K562 (cell line): ENCODE measurements at regions not wholly inside any gene's neighbourhood (a gene's known extent, or its start where the extent isn't known, plus 50 kb on each side); places are given as distances from the start of the nearest gene placed in this dataset.

Experiments
- ATAC-seq: fragments of 200-7000 bp; cut with Tn5 transposase; 3 replicates; pipeline ENCODE4 v1.9.1; 2020; ENCODE audit warnings: moderate library complexity
- BruUV-seq: library from RNA; stranded (reverse); fragments of 400-500 nt; replicated peaks from 2 replicates; lab custom pipeline; 2021; lab: Mats Ljungman, UMichigan
- CTCF ChIA-PET: fragments of 300-600 bp; formaldehyde crosslinking; extraction: SDS; loops from one replicate; lab custom pipeline; 2021; ENCODE audit warnings: low intra/inter-chr PET ratio; lab: Yijun Ruan, JAX
- POLR2A ChIA-PET: fragments of 300-600, 350-650 bp; sonication (Branson Sonifier 250); formaldehyde crosslinking; extraction: SDS; loops from one replicate; lab custom pipeline; 2021; ENCODE audit warnings: antibody characterized with exemption, inconsistent platforms; lab: Yijun Ruan, JAX
- DNase-seq, 4 experiments: peaks; one replicate each; pipeline versions ENCODE4 v3.0.0 to v3.0.0-alpha.2; 2011 to 2018; ENCODE audit warnings: low spot score in 3 of 4, mixed read lengths in 3 of 4; ENCODE audit errors: extremely low read depth in 1 of 4
- FAIRE-seq: peaks from 2 replicates; lab custom pipeline; 2011; peaks lifted over from hg19 to GRCh38; lab: Jason Lieb, UNC
- H2AFZ ChIP-seq: 2 replicates; pipeline ENCODE4 v1.6.0; 2011; ENCODE audit warnings: low read depth, low read length, control low read depth, inconsistent platforms
- H3K27ac ChIP-seq: fragments of 200-600 bp; 3 replicates; pipeline ENCODE4 v1.8.0; 2011; ENCODE audit warnings: low read depth, mild to moderate bottlenecking, control low read depth, inconsistent platforms, low read length, moderate library complexity, mixed read lengths; ENCODE audit errors: extremely low read depth
- H3K27me3 ChIP-seq, 2 experiments: fragments of 300-600 bp in 1 of 2; 2 replicates in 1 of 2; 3 replicates in 1 of 2; pipeline versions ENCODE4 v1.6.0 to v1.8.0; 2011; ENCODE audit warnings: inconsistent platforms in 2 of 2, low read length in 2 of 2, mild to moderate bottlenecking in 1 of 2, mixed read lengths in 1 of 2, moderate library complexity in 1 of 2; ENCODE audit not compliant: control insufficient read depth in 2 of 2, insufficient read depth in 2 of 2
- H3K36me3 ChIP-seq: fragments of 300-600 bp; 3 replicates; pipeline ENCODE4 v1.8.0; 2011; ENCODE audit warnings: mild to moderate bottlenecking, low read length, inconsistent platforms; ENCODE audit not compliant: control insufficient read depth, insufficient read depth
- H3K4me1 ChIP-seq, 2 experiments: fragments of 200-600 bp in 1 of 2; replicated peaks in 1 of 2; 2 replicates in 1 of 2; 3 replicates in 1 of 2; pipeline versions ENCODE4 v1.5.1 to v1.8.0; 2011; ENCODE audit warnings: inconsistent platforms in 2 of 2, low read length in 2 of 2, mild to moderate bottlenecking in 1 of 2, mixed read lengths in 1 of 2, moderate library complexity in 1 of 2; ENCODE audit not compliant: control insufficient read depth in 2 of 2, insufficient read depth in 2 of 2
- H3K4me2 ChIP-seq: 2 replicates; pipeline ENCODE4 v1.6.1; 2011; ENCODE audit warnings: low read length, control low read depth, inconsistent platforms, mixed read lengths; ENCODE audit not compliant: insufficient read depth
- H3K4me3 ChIP-seq: fragments of 200-600 bp; sonication (generic), shearing (Covaris generic); 2 replicates; pipeline ENCODE4 v1.5.1; 2016; ENCODE audit warnings: control low read depth, inconsistent platforms
- H3K79me2 ChIP-seq: fragments of 200-600 bp; 3 replicates; pipeline ENCODE4 v1.8.0; 2011; ENCODE audit warnings: low read length, inconsistent platforms; ENCODE audit not compliant: control insufficient read depth, insufficient read depth
- H3K9ac ChIP-seq, 2 experiments: 2 replicates each; pipeline versions ENCODE4 v1.6.0 to v1.6.1; 2011; ENCODE audit warnings: low read depth in 2 of 2, low read length in 2 of 2, control low read depth in 1 of 2, inconsistent platforms in 1 of 2, mild to moderate bottlenecking in 1 of 2, mixed read lengths in 1 of 2; ENCODE audit not compliant: insufficient read depth in 1 of 2
- H3K9me1 ChIP-seq: one replicate; pipeline ENCODE4 v1.6.0; 2011; ENCODE audit warnings: inconsistent platforms, mild to moderate bottlenecking, low read length, moderate library complexity; ENCODE audit not compliant: control insufficient read depth, insufficient read depth
- H3K9me3 ChIP-seq: replicated peaks from 2 replicates; pipeline ENCODE4 v1.5.1; 2011; ENCODE audit warnings: low read depth, low read length, inconsistent platforms; ENCODE audit not compliant: control insufficient read depth, insufficient read depth
- H4K20me1 ChIP-seq: replicated peaks from 2 replicates; pipeline ENCODE4 v1.6.1; 2011; ENCODE audit warnings: low read length, inconsistent platforms, mixed read lengths; ENCODE audit not compliant: control insufficient read depth, insufficient read depth
- ELF2 ChIP-seq: fragments of 250-450 bp; sonication (Bioruptor Pico); IDR thresholded peaks from 2 replicates; pipeline ENCODE4 v1.5.0; 2021; ENCODE audit warnings: mild to moderate bottlenecking
- ELK3 ChIP-seq: fragments of 450-650 bp; formaldehyde crosslinking; IDR thresholded peaks from 2 replicates; pipeline ENCODE4 v1.4.0; 2020; ENCODE audit warnings: mild to moderate bottlenecking
- HNRNPLL ChIP-seq: fragments of 200-400 bp; formaldehyde crosslinking; IDR thresholded peaks from 2 replicates; pipeline ENCODE4 v1.6.1; 2017; ENCODE audit warnings: low read length, low read depth, mild to moderate bottlenecking; ENCODE audit not compliant: poor library complexity, severe bottlenecking
- JUND ChIP-seq, 2 experiments: IDR thresholded peaks; 2 replicates in 1 of 2; 3 replicates in 1 of 2; pipeline ENCODE4 v1.6.1; 2011; ENCODE audit warnings: borderline replicate concordance in 2 of 2, low read depth in 2 of 2, low read length in 2 of 2, improper control_type of control experiment in 1 of 2, missing biosample characterization in 1 of 2, missing genetic modification characterization in 1 of 2, missing genetic modification reagents in 1 of 2
- MAX ChIP-seq: sonication (generic); formaldehyde crosslinking; IDR thresholded peaks from 2 replicates; pipeline ENCODE4 v1.9.0; 2022; ENCODE audit warnings: mild to moderate bottlenecking, missing genetic modification reagents
- MEIS2 ChIP-seq: fragments of 450-650 bp; IDR thresholded peaks from 2 replicates; pipeline ENCODE4 v1.6.1; 2014; ENCODE audit warnings: mild to moderate bottlenecking; ENCODE audit not compliant: partially characterized antibody
- NFIC ChIP-seq: fragments of 450-650 bp; IDR thresholded peaks from 2 replicates; pipeline ENCODE4 v1.6.1; 2017; ENCODE audit warnings: mild to moderate bottlenecking, inconsistent platforms
- NFIX ChIP-seq: fragments of 250-450 bp; sonication (Bioruptor Pico); IDR thresholded peaks from 2 replicates; pipeline ENCODE4 v1.4.0; 2020; ENCODE audit warnings: low read depth, mild to moderate bottlenecking, moderate library complexity
- NUFIP1 ChIP-seq: fragments of 450-650 bp; IDR thresholded peaks from 2 replicates; pipeline ENCODE4 v1.6.1; 2018; ENCODE audit not compliant: partially characterized antibody
- PYGO2 ChIP-seq: fragments of 450-650 bp; IDR thresholded peaks from 2 replicates; pipeline ENCODE4 v1.6.1; 2016; ENCODE audit warnings: mild to moderate bottlenecking, missing genetic modification characterization, moderate library complexity, missing compliant biosample characterization
- SMAD2 ChIP-seq: fragments of 150-350 bp; IDR thresholded peaks from 2 replicates; pipeline ENCODE4 v1.6.1; 2014; ENCODE audit warnings: low read depth, mild to moderate bottlenecking, low read length
- ZNF253 ChIP-seq: fragments of 250-450 bp; sonication (Bioruptor Pico); conservative IDR thresholded peaks from 2 replicates; pipeline ENCODE4 v1.6.1; 2021; ENCODE audit warnings: mild to moderate bottlenecking
- WGBS: fragments of 100-300 bp; shearing (Covaris generic); methylation state at CpG from one replicate; pipeline ENCODE4 v1.1.6; 2016; ENCODE audit warnings: low coverage, mixed read lengths; ENCODE audit not compliant: insufficient coverage; ENCODE audit errors: missing lambda C conversion rate; 5-methylcytosine and 5-hydroxymethylcytosine counted together
- in situ Hi-C: fragments of 300-500 bp; cut with MboI; formaldehyde crosslinking; loops from 4 replicates; pipeline ENCODE4 v1.15.0; 2018; ENCODE audit warnings: inconsistent platforms, mixed read lengths
- intact Hi-C: fragments of 100-400 bp; cut with micrococcal nuclease; formaldehyde crosslinking; loops from 2 replicates; pipeline ENCODE4 v1.14.2; 2022
- TF ChIP-seq, protein P1 (sequence below): fragments of 450-650 bp; IDR thresholded peaks from 2 replicates; pipeline ENCODE4 v1.6.1; 2016
- TF ChIP-seq, protein P2 (sequence below), 2 experiments: fragments of 200-800 bp in 1 of 2; sonication (Bioruptor generic) in 1 of 2; sonication (generic) in 1 of 2; formaldehyde crosslinking in 1 of 2; IDR thresholded peaks in 1 of 2; conservative IDR thresholded peaks in 1 of 2; 2 replicates each; pipeline versions ENCODE4 v1.5.0 to v1.6.1; 2016 to 2020; ENCODE audit warnings: missing compliant biosample characterization in 1 of 2, missing genetic modification characterization in 1 of 2, missing genetic modification reagents in 1 of 2
- TF ChIP-seq, protein P3 (sequence below): sonication (generic); formaldehyde crosslinking; IDR thresholded peaks from 2 replicates; pipeline ENCODE4 v1.5.0; 2020; ENCODE audit warnings: missing genetic modification reagents

DNA sequence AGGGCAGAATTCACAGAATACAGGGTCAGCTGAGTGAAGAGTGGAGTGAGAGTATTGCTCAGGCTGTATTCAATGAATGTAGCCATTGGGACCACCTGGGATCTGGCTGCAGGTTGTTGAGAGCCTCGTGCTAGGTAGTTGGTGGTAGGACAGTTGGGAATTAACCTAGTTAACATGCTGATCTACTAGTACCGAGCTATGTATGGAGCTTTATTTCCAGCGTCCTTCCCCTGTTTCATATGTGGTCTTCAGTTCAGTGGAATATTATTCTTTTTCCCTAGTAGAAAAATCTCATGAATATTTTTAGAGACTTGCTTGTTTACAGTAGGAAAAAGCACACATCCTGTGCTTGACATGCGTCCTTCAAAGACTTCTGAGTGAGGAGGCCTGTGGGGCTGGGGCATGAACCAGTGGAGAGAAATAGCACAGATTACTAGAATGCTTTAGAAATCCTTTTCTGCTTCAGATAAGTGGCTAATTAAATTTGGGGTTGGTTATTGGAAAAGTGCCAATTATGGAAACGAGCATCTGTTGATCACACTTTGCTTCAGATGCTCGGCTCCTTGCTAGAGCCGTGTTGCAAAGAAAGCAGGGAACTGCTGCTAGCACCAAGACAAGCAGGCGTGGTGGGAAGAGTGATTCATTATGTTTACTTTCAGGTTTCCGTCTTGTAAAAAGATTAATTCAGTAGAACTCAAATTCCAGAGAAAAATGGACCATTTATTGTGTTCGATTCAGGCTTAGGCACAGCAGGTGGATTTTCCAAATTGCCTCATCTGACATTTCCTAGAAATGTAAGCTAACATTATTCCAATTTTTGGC is 53.6 kb downstream of the ARF6 start:
- no peaks in the 10 kb centered on the region for H3K9me1 ChIP-seq
- peak overlapping the region; percentile 35; the same call in 1 of the 2 replicates for H2AFZ ChIP-seq
- H3K4me3 ChIP-seq = no peak overlapping the region
- intact Hi-C loops = no loop called here
- peak; percentile 47; the same call in 1 of the 3 replicates for ATAC-seq
- ChIA-PET CTCF (no interaction called here), POLR2A (interaction anchor here (1.6 kb wide), 1 partner anchor 9 kb away, joined by 6 read pairs; no protein-coding TSS in a partner anchor)
- H3K79me2 ChIP-seq = no peaks in the 10 kb centered on the region
- no peak overlapping the region for H3K27ac ChIP-seq
- WGBS = 32% methylated on average over 10 of the region's 10 CpGs
- no peaks in the 10 kb centered on the region for H3K27me3 ChIP-seq
- in situ Hi-C loops = no loop called here
- no peaks in the 10 kb centered on the region for H3K9me3 ChIP-seq
- no peaks in the 10 kb centered on the region; a peak in 2 of 5 replicates for H3K4me1 ChIP-seq
- H3K36me3 ChIP-seq = no peaks in the 10 kb centered on the region
- no TSS peak for BruUV-seq
- FAIRE-seq = peak; percentile 52
- H3K9ac ChIP-seq = no peak overlapping the region
- H3K4me2 ChIP-seq = no peak overlapping the region
- peak in 2 of 4 experiments; percentile 17 to 20 for DNase-seq
- no peaks in the 10 kb centered on the region for H4K20me1 ChIP-seq
- no peak for TF ChIP-seq ZNF253
- TF ChIP-seq ELF2 (CRISPR knock-in tag) = no peak
- peak; percentile 53; the same call in 1 of the 2 replicates for TF ChIP-seq JUND (IDR thresholded peaks at IDR 0.05; ENCODE audit: borderline replicate concordance, low read depth, low read length)
- TF ChIP-seq JUND (tag; IDR thresholded peaks at IDR 0.05; ENCODE audit: borderline replicate concordance, low read depth, low read length) = peak; percentile 21; the same call in 1 of the 3 replicates
- peak; percentile 29; the same call in 1 of the 2 replicates for TF ChIP-seq NFIX (CRISPR knock-in tag)
- TF ChIP-seq MEIS2 = peak; percentile 51
- TF ChIP-seq ELK3 (CRISPR knock-in tag) = no peak
- TF ChIP-seq, protein P1, sequence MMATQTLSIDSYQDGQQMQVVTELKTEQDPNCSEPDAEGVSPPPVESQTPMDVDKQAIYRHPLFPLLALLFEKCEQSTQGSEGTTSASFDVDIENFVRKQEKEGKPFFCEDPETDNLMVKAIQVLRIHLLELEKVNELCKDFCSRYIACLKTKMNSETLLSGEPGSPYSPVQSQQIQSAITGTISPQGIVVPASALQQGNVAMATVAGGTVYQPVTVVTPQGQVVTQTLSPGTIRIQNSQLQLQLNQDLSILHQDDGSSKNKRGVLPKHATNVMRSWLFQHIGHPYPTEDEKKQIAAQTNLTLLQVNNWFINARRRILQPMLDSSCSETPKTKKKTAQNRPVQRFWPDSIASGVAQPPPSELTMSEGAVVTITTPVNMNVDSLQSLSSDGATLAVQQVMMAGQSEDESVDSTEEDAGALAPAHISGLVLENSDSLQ = 0 out of 2 replicates have a peak, but pooled peaks have one; percentile 18
- no peak for TF ChIP-seq HNRNPLL
- no peak for TF ChIP-seq SMAD2
- TF ChIP-seq, protein P2, sequence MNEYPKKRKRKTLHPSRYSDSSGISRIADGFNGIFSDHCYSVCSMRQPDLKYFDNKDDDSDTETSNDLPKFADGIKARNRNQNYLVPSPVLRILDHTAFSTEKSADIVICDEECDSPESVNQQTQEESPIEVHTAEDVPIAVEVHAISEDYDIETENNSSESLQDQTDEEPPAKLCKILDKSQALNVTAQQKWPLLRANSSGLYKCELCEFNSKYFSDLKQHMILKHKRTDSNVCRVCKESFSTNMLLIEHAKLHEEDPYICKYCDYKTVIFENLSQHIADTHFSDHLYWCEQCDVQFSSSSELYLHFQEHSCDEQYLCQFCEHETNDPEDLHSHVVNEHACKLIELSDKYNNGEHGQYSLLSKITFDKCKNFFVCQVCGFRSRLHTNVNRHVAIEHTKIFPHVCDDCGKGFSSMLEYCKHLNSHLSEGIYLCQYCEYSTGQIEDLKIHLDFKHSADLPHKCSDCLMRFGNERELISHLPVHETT (CRISPR knock-in tag; conservative IDR thresholded peaks at IDR 0.05 in 1 of 2, IDR thresholded peaks at IDR 0.05 in 1 of 2) = no peak
- TF ChIP-seq MAX (CRISPR knock-in tag) = no peak
- TF ChIP-seq PYGO2 (tag) = no peak
- TF ChIP-seq NFIC = peak; percentile 88
- TF ChIP-seq NUFIP1 = no peak
- TF ChIP-seq, protein P3, sequence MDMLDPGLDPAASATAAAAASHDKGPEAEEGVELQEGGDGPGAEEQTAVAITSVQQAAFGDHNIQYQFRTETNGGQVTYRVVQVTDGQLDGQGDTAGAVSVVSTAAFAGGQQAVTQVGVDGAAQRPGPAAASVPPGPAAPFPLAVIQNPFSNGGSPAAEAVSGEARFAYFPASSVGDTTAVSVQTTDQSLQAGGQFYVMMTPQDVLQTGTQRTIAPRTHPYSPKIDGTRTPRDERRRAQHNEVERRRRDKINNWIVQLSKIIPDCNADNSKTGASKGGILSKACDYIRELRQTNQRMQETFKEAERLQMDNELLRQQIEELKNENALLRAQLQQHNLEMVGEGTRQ (CRISPR knock-in tag) = no peak
